ENCODE measurements at regions not wholly inside any gene's neighbourhood (a gene's known extent, or its start where the extent isn't known, plus 50 kb on each side); places are given as distances from the start of the nearest gene placed in this dataset.

- no CpG with 5 or more reads among the region's 1 CpG for WGBS, 2 donors (ENCODE audit: extremely low coverage in 2 of 2, insufficient read length in 2 of 2, insufficient replicate concordance in 1 of 2)
- no peak overlapping the region for H4K8ac ChIP-seq (ENCODE audit: low read depth, low read length)
- no peak overlapping the region for H2BK12ac ChIP-seq (ENCODE audit: low read length)
- H3K4me2 ChIP-seq (ENCODE audit: insufficient read depth, low read length, poor library complexity, severe bottlenecking), result no peak overlapping the region
- no peak overlapping the region for H3K14ac ChIP-seq (ENCODE audit: low read length)
- no peaks in the 10 kb centered on the region for H3K36me3 ChIP-seq (replicated peaks in 1 of 2; ENCODE audit: control insufficient read depth in 2 of 2, insufficient read depth in 2 of 2, low read length in 2 of 2)
- no peak overlapping the region for H2AK5ac ChIP-seq (ENCODE audit: low read depth, low read length)
- H3K27ac ChIP-seq (replicated peaks; ENCODE audit: low read length), result no peak overlapping the region
- no peak for DNase-seq (ENCODE audit: low spot score)
- H3K79me1 ChIP-seq (ENCODE audit: low read depth, low read length), result no peaks in the 10 kb centered on the region
- no peak overlapping the region for H3K4me3 ChIP-seq (ENCODE audit: low read length in 2 of 2)
- no peak overlapping the region for H2BK5ac ChIP-seq (ENCODE audit: low read length)
- H2BK15ac ChIP-seq (ENCODE audit: low read length), result no peak overlapping the region
- H4K91ac ChIP-seq (ENCODE audit: low read depth, low read length, poor library complexity), result no peak overlapping the region
- H3K23ac ChIP-seq (ENCODE audit: low read depth, low read length, poor library complexity), result no peak overlapping the region
- peaks cover 0 to 4% of the 10 kb centered on the region in 2 donors for H3K4me1 ChIP-seq (ENCODE audit: control insufficient read depth in 2 of 2, insufficient read depth in 1 of 2, low read depth in 1 of 2, low read length in 2 of 2)
- no peak overlapping the region for H2AFZ ChIP-seq (ENCODE audit: low read length)
- no peak overlapping the region for H2BK120ac ChIP-seq (ENCODE audit: low read depth, low read length)
- no peak overlapping the region for H3K18ac ChIP-seq (ENCODE audit: low read length)
- H3K9me3 ChIP-seq (replicated peaks in 1 of 2; ENCODE audit: control insufficient read depth in 2 of 2, insufficient read depth in 1 of 2, low read depth in 1 of 2, low read length in 2 of 2), result no peaks in the 10 kb centered on the region
- H3K27me3 ChIP-seq (ENCODE audit: control insufficient read depth in 3 of 3, insufficient read depth in 3 of 3, low read depth in 1 of 3, low read length in 3 of 3), result no peaks in the 10 kb centered on the region
- H3K9ac ChIP-seq (ENCODE audit: low read depth, low read length, poor library complexity), result no peak overlapping the region
- no peak overlapping the region for H3K4ac ChIP-seq (ENCODE audit: low read length)
Observed at GRCh38 chr5:174839196-174839595, 114.8 kb downstream of the MSX2 start.

GRCh38 chr5:174837919-174838902 lies 113.8 kb downstream of the MSX2 start:
- no peak overlapping the region for H3K4me2 ChIP-seq (ENCODE audit: insufficient read depth, low read length, poor library complexity, severe bottlenecking)
- H2AK5ac ChIP-seq (ENCODE audit: low read depth, low read length), result no peak overlapping the region
- H3K9me3 ChIP-seq (replicated peaks in 1 of 2; ENCODE audit: control insufficient read depth in 2 of 2, insufficient read depth in 1 of 2, low read depth in 1 of 2, low read length in 2 of 2), result no peaks in the 10 kb centered on the region
- DNase-seq (ENCODE audit: low spot score), result no peak
- H3K4ac ChIP-seq (ENCODE audit: low read length), result no peak overlapping the region
- no peak overlapping the region for H3K9ac ChIP-seq (ENCODE audit: low read depth, low read length, poor library complexity)
- no peak overlapping the region for H2BK120ac ChIP-seq (ENCODE audit: low read depth, low read length)
- no peak overlapping the region for H4K8ac ChIP-seq (ENCODE audit: low read depth, low read length)
- H3K23ac ChIP-seq (ENCODE audit: low read depth, low read length, poor library complexity), result no peak overlapping the region
- no peak overlapping the region for H3K18ac ChIP-seq (ENCODE audit: low read length)
- no peak overlapping the region for H2AFZ ChIP-seq (ENCODE audit: low read length)
- H2BK15ac ChIP-seq (ENCODE audit: low read length), result no peak overlapping the region
- H2BK5ac ChIP-seq (ENCODE audit: low read length), result no peak overlapping the region
- H3K4me1 ChIP-seq (ENCODE audit: control insufficient read depth in 2 of 2, insufficient read depth in 1 of 2, low read depth in 1 of 2, low read length in 2 of 2), result peaks cover 0 to under 1% of the 10 kb centered on the region in 2 donors
- H2BK12ac ChIP-seq (ENCODE audit: low read length), result no peak overlapping the region
- H3K36me3 ChIP-seq (replicated peaks in 1 of 2; ENCODE audit: control insufficient read depth in 2 of 2, insufficient read depth in 2 of 2, low read length in 2 of 2), result no peaks in the 10 kb centered on the region
- H3K27me3 ChIP-seq (ENCODE audit: control insufficient read depth in 3 of 3, insufficient read depth in 3 of 3, low read depth in 1 of 3, low read length in 3 of 3), result no peaks in the 10 kb centered on the region
- WGBS, 2 donors (ENCODE audit: extremely low coverage in 2 of 2, insufficient read length in 2 of 2, insufficient replicate concordance in 1 of 2), result no CpG with 5 or more reads among the region's 8 CpGs
- no peaks in the 10 kb centered on the region for H3K79me1 ChIP-seq (ENCODE audit: low read depth, low read length)
- no peak overlapping the region for H3K4me3 ChIP-seq (ENCODE audit: low read length in 2 of 2)
- H3K27ac ChIP-seq (replicated peaks; ENCODE audit: low read length), result no peak overlapping the region
- H4K91ac ChIP-seq (ENCODE audit: low read depth, low read length, poor library complexity), result no peak overlapping the region
- H3K14ac ChIP-seq (ENCODE audit: low read length), result no peak overlapping the region

- WGBS, 2 donors (ENCODE audit: extremely low coverage in 2 of 2, insufficient read length in 2 of 2, insufficient replicate concordance in 1 of 2), result no CpG with 5 or more reads among the region's 5 CpGs
- Histone ChIP-seq H4K8ac (ENCODE audit: low read depth, low read length) (no peak overlapping the region), H3K27ac (replicated peaks; ENCODE audit: low read length) (no peak overlapping the region), H3K23ac (ENCODE audit: low read depth, low read length, poor library complexity) (no peak overlapping the region), H3K4me2 (ENCODE audit: insufficient read depth, low read length, poor library complexity, severe bottlenecking) (no peak overlapping the region), H3K9me3 (replicated peaks in 1 of 2; ENCODE audit: control insufficient read depth in 2 of 2, insufficient read depth in 1 of 2, low read depth in 1 of 2, low read length in 2 of 2) (no peaks in the 10 kb centered on the region), H2BK12ac (ENCODE audit: low read length) (no peak overlapping the region), H2AFZ (ENCODE audit: low read length) (no peak overlapping the region), H3K9ac (ENCODE audit: low read depth, low read length, poor library complexity) (no peak overlapping the region), H3K27me3 (ENCODE audit: control insufficient read depth in 3 of 3, insufficient read depth in 3 of 3, low read depth in 1 of 3, low read length in 3 of 3) (no peaks in the 10 kb centered on the region), H3K14ac (ENCODE audit: low read length) (no peak overlapping the region), H2AK5ac (ENCODE audit: low read depth, low read length) (no peak overlapping the region), H2BK120ac (ENCODE audit: low read depth, low read length) (no peak overlapping the region), H2BK5ac (ENCODE audit: low read length) (no peak overlapping the region), H4K91ac (ENCODE audit: low read depth, low read length, poor library complexity) (no peak overlapping the region), H3K4ac (ENCODE audit: low read length) (no peak overlapping the region), H3K4me1 (ENCODE audit: control insufficient read depth in 2 of 2, insufficient read depth in 1 of 2, low read depth in 1 of 2, low read length in 2 of 2) (no peaks in the 10 kb centered on the region), H3K36me3 (replicated peaks in 1 of 2; ENCODE audit: control insufficient read depth in 2 of 2, insufficient read depth in 2 of 2, low read length in 2 of 2) (no peaks in the 10 kb centered on the region), H3K4me3 (ENCODE audit: low read length in 2 of 2) (no peak overlapping the region), H3K79me1 (ENCODE audit: low read depth, low read length) (no peaks in the 10 kb centered on the region), H2BK15ac (ENCODE audit: low read length) (no peak overlapping the region), H3K18ac (ENCODE audit: low read length) (no peak overlapping the region)
- no peak for DNase-seq (ENCODE audit: low spot score)
Observed at GRCh38 chr5:174834081-174834480, 109.7 kb downstream of the MSX2 start.

GRCh38 chr5:174832811-174833210 lies 108.4 kb downstream of the MSX2 start:
- H3K23ac ChIP-seq (ENCODE audit: low read depth, low read length, poor library complexity), result no peak overlapping the region
- no peak overlapping the region for H3K4ac ChIP-seq (ENCODE audit: low read length)
- WGBS, 2 donors (ENCODE audit: extremely low coverage in 2 of 2, insufficient read length in 2 of 2, insufficient replicate concordance in 1 of 2), result no CpG with 5 or more reads among the region's 2 CpGs
- H3K4me1 ChIP-seq (ENCODE audit: control insufficient read depth in 2 of 2, insufficient read depth in 1 of 2, low read depth in 1 of 2, low read length in 2 of 2), result no peaks in the 10 kb centered on the region
- no peak overlapping the region for H2BK5ac ChIP-seq (ENCODE audit: low read length)
- no peak overlapping the region for H3K18ac ChIP-seq (ENCODE audit: low read length)
- H3K14ac ChIP-seq (ENCODE audit: low read length), result no peak overlapping the region
- H2BK15ac ChIP-seq (ENCODE audit: low read length), result no peak overlapping the region
- H3K9me3 ChIP-seq (replicated peaks in 1 of 2; ENCODE audit: control insufficient read depth in 2 of 2, insufficient read depth in 1 of 2, low read depth in 1 of 2, low read length in 2 of 2), result no peaks in the 10 kb centered on the region
- no peak overlapping the region for H2BK120ac ChIP-seq (ENCODE audit: low read depth, low read length)
- no peak overlapping the region for H3K4me2 ChIP-seq (ENCODE audit: insufficient read depth, low read length, poor library complexity, severe bottlenecking)
- H3K27ac ChIP-seq (replicated peaks; ENCODE audit: low read length), result no peak overlapping the region
- H3K36me3 ChIP-seq (replicated peaks in 1 of 2; ENCODE audit: control insufficient read depth in 2 of 2, insufficient read depth in 2 of 2, low read length in 2 of 2), result no peaks in the 10 kb centered on the region
- H2BK12ac ChIP-seq (ENCODE audit: low read length), result no peak overlapping the region
- no peak overlapping the region for H3K9ac ChIP-seq (ENCODE audit: low read depth, low read length, poor library complexity)
- no peak overlapping the region for H2AK5ac ChIP-seq (ENCODE audit: low read depth, low read length)
- H3K79me1 ChIP-seq (ENCODE audit: low read depth, low read length), result no peaks in the 10 kb centered on the region
- H4K91ac ChIP-seq (ENCODE audit: low read depth, low read length, poor library complexity), result no peak overlapping the region
- no peak overlapping the region for H2AFZ ChIP-seq (ENCODE audit: low read length)
- H4K8ac ChIP-seq (ENCODE audit: low read depth, low read length), result no peak overlapping the region
- no peak for DNase-seq (ENCODE audit: low spot score)
- H3K27me3 ChIP-seq (ENCODE audit: control insufficient read depth in 3 of 3, insufficient read depth in 3 of 3, low read depth in 1 of 3, low read length in 3 of 3), result no peaks in the 10 kb centered on the region
- H3K4me3 ChIP-seq (ENCODE audit: low read length in 2 of 2), result no peak overlapping the region

Data from neuronal stem cell (in vitro differentiated cells).